HG02938 (cell line): ENCODE measurements at regions not wholly inside any gene's neighbourhood (a gene's known extent, or its start where the extent isn't known, plus 50 kb on each side); places are given as distances from the start of the nearest gene placed in this dataset.

Source experiments
- ATAC-seq: cut with Tn5 transposase; IDR thresholded peaks from one replicate; pipeline ENCODE4 v1.9.1; 2021; ENCODE audit warnings: mild to moderate bottlenecking, moderate library complexity; ENCODE audit not compliant: unreplicated experiment

GRCh38 chr17:33473061-33473460 lies 180.0 kb upstream of the ASIC2 start:
- ATAC-seq, result no peak

GRCh38 chr17:33474789-33475188 lies 181.7 kb upstream of the ASIC2 start:
- ATAC-seq, result no peak

DNA sequence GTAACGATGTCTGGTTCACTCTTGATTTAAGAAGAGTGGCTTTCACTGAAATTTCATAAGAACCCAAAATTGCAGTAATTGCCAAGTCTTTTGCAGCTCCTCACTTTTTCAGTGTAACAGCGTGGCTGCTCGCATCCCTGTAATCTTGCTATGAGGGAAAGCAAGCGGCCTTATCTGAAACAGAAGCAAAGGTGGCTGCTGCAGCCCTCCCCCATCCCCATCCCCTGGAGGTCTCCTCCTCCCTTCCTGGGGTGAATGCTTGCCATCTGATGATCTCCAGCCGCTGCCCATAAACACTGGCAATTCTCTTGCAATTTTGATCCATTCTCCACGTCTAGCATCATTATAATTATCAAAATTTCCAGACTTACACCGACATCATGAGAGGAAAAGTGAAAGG lies 182.5 kb upstream of the ASIC2 start:
- ATAC-seq, result no peak

DNA sequence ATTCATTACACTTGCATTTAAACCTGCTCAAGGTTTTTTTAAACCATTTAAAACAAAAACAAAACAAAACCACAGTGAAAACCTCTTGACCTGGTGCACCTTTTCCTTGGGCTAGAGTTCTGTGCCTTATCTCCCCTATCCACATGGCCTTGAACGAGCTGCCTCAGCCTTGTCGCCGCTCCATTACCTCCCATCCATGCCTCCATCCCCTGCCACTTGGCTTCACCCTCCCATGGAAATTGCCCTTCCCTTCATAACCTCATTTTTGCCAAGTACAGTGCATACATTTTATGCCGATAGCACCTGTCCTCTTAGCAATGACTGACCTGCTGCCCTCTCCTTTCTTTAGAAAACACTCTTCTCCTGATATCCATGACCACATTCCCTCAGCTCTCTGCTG lies 188.6 kb upstream of the ASIC2 start:
- no peak for ATAC-seq

DNA sequence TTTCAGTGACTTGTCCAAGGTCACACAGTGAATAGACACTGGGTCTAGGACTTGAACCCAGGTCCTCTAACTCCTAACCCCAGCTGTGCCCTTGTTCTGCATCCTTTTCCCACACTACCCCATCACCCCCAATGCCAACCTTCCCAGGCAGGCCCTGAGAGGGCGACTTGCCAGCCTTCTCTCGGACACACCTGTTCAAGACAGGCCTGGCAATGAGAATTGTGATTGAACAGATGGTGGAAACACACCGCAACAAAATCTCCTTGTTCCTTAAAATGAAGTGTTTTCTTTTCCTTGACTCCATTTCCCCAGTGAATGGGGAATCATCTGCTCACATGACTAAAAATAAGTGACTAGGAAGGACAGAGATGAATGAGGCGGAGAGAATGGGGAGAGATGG lies 189.5 kb upstream of the ASIC2 start:
- ATAC-seq, result no peak

DNA sequence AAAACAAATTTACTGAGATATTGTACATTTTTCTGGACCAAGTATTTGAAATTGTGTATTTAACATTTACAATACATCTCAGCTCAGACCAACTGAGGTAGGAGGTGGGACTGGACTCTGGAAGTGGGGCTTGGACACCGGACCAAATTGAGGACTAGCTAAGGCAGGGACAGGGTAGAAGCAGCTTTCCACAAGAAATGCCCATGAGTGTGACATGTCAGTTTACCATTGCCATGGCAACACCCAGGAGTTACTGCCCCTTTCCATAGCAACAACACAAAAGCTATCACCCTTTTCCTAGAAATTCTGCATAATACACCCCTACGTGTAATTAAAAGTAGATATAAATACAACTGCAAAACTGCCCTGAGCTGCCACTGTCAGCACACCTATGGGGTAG lies 191.5 kb upstream of the ASIC2 start:
- no peak for ATAC-seq

- ATAC-seq, result no peak
Observed at GRCh38 chr17:33486135-33486885, 193.2 kb upstream of the ASIC2 start.

DNA sequence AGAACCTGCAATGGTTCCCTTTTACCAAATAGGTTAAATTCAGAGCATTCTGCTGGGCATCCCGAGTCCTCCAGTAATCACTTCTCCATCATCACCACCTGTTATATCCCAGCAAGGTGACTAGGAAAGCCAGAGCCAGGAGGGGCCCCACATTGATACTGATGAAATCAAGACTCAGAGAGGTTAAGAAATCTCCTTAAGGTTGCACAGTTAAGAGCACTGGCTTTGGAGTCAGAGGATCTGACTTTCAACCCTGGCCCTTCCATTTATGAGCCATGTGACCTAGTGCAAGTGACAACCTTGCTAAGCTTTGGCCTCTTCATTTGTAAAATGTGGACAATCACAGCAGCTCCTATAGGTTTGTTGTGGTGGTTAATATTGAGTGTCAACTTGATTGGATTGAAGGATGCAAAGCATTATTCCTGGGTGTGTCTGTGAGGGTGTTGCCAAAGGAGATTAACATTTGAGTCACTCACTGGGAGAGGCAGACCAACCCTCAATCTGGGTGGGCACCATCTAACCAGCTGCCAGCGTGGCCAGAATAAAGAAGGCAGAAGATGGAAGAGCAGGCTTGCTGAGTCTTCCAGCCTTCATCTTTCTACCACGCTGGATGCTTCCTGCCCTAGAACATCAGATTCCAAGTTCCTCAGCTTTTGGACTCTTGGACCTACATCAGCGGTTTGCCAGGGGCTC lies 194.2 kb upstream of the ASIC2 start:
- no peak for ATAC-seq

GRCh38 chr17:33491871-33492481 lies 198.9 kb upstream of the ASIC2 start:
- ATAC-seq, result no peak

GRCh38 chr17:33492731-33493265 lies 199.7 kb upstream of the ASIC2 start:
- ATAC-seq, result no peak

DNA sequence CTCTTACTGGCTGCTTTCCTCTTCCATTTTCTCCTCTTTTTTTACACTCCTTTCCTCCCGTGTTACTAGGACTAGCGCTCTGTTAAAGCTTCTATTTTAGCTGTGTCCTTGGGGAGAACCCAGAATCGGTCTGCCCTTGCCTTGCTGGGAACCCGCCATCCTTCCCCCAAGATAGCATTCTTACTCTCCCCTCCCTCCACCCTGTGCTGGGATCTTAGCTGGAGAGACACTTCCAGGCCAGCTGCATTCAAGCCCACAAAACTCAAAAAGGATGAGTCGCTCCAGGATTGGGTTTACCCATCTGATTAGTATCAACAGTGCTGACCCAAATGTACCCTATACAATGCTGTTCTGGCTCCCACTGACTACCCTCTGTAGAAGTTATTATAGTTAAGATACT lies 200.5 kb upstream of the ASIC2 start:
- ATAC-seq, result no peak

- no peak for ATAC-seq
Observed at GRCh38 chr17:33494151-33494550, 201.1 kb upstream of the ASIC2 start.

DNA sequence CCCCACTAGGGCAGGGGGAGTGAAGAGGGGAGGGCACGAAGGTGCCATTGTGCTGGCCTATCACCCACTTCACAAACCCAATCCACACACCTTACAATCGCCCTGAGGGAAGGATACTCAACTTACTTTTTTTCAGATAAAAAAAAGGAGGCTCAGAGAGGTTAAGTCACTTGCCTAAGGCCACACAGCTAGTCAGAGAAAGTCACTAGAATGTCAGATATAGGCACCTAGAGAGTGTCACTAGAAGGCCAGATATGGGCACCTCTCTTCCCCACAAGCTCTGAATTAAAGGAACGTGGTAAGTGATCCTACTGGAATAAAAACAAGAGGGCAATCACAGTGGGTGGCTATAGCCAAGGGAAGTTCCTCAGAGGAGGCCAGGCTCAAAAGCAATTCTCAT lies 204.5 kb upstream of the ASIC2 start:
- ATAC-seq, result no peak

- ATAC-seq, result no peak
Observed at GRCh38 chr17:33498069-33498468, 205.0 kb upstream of the ASIC2 start.

DNA sequence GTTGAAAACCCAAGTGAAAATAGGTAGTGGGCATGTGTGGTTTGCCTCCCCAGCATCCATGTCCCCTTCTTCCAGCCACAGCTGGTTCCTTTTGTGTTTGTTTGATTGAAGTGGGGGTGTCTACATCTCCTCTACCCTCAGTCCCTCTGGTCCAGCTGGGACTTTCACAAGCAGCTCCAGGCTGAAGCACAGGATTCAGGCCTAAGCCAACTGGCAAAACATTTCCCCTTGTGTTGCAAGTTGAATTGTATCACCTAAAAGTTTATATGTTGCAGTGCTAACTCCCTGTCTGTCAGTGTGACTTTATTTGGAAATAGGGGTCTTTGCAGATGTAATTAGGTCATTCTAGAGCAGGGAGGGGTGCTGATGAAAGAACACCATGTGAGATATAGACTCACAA lies 205.9 kb upstream of the ASIC2 start:
- no peak for ATAC-seq

- ATAC-seq, result no peak
Observed at GRCh38 chr17:33500151-33500550, 207.1 kb upstream of the ASIC2 start.

DNA sequence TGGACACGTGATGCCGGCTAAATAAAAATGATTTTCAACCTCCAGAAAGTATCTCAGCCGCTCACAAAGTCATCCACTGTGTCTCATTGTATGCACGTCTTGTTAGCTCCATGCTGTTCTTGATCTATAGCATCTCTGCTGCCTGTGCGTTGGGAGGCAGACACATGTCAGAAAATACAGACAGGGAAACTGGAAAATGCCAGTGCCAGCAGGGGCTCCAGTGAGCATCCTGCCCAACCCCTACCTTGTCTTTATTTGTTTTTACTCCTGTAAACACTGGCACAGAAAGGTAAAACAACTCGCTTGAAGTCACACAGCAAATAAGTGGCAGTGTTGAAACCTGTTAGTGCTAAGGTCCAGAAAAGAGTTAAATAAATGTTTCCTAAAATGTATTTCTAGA lies 208.1 kb upstream of the ASIC2 start:
- ATAC-seq, result no peak

DNA sequence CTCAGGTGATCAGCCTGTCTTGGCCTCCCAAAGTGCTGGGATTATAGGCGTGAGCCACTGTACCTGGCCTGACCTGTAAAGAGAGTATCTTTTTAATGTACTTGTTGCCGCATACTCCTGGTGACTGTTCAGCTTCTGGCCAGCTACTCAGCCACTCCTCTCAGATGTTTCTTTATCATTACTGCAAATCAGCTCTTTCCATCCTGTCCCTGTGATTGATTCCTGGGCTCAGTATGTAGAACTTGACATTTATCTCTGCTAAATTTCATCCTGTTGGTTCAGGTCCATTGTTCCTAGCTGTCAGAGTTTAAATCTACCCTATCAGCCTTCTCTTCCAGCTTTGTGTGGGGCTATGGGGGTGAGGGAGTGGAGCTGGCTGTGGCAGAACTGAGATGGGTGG lies 211.5 kb upstream of the ASIC2 start:
- no peak for ATAC-seq

DNA sequence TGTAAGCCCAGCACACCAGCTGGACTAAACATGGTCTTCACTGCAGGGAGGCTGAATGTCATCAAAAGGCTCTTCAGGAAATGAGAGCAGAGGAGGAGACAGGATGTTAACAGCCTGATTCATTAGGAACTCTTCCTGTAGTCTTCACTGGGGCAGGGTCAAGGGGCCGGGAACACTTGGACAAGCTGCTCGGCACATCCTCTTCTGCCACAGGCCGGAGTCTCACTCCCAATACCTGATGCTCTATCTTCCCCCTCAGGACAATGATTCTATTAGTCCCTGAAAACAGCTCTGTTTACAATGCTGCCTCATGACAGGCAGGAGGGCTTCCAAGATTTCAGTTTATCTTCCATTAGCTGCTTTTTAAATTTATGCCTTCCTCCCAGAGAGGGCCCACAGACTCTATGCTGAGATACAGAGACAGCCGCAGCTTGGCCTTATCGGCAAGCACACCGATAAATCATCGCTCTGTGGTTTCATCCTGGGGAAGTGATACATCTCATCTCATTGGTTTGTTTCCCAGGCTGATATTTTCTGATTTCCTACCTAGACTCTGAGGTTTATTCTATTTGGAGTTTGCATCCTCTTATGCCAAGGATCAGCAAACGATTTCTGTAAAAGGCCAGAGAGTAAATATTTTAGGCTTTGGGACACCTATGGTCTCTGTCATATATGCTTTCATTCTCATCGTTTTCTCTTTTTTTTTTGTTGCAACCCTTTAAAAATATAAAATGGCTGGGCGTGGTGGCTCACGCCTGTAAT lies 214.0 kb upstream of the ASIC2 start:
- ATAC-seq, result no peak

GRCh38 chr17:33508215-33508614 lies 215.1 kb upstream of the ASIC2 start:
- ATAC-seq, result no peak

GRCh38 chr17:33509331-33509730 lies 216.2 kb upstream of the ASIC2 start:
- no peak for ATAC-seq
